Tibial nerve (tissue), 3 donors: ENCODE measurements at regions not wholly inside any gene's neighbourhood (a gene's known extent, or its start where the extent isn't known, plus 50 kb on each side); places are given as distances from the start of the nearest gene placed in this dataset.

Experiments used
- POLR2A ChIP-seq, 2 donors: fragments of 450-650 bp; IDR thresholded peaks; one replicate each; pipeline ENCODE4 v1.6.1; 2017; ENCODE audit warnings: antibody characterized with exemption in 2 of 2, mild to moderate bottlenecking in 2 of 2, moderate library complexity in 2 of 2
- TF ChIP-seq, protein P1 (sequence below), 5 experiments: fragments of 200-600 bp in 3 of 5; fragments of 450-650 bp in 2 of 5; sonication (generic) in 3 of 5; IDR thresholded peaks; one replicate each; pipeline ENCODE4 v1.5.1; 2016 to 2019; ENCODE audit warnings: antibody characterized with exemption in 5 of 5, mild to moderate bottlenecking in 3 of 5, moderate library complexity in 2 of 5

DNA sequence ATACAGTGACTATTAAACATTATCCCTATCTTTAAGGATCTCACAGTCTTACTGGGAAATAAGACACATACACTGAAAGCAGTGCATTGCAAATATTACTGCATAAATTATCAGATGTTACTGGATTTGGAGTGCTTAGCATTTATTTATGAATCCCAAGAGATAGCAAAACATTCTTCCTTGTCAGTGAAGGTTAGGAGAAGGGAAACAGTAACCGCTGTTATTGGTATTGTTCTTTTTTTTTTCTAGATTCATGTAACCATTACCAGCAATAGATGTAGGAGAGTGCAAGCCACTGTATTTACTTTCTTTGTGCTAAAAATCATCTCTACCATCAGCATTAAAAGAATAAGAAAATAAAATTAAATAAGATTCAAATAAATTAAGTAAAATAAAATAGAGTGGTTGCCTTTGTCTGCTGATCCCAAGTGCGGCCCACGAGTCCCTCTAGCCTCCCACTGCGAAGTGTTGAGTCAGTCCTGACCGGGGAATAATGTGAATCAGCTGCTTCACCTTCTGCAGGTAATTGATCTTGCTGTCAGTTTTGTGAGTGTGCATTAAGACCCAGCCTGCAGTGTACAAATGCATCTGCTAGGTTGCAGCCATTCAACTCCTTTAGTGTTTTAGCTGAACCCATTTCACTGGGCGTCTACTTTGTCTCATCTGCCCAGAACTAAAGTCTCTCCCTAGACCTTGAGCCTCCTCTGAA lies 1344.9 kb downstream of the GATA3 start:
- no peak for TF ChIP-seq POLR2A (IDR thresholded peaks at IDR 0.05)
- TF ChIP-seq, protein P1, sequence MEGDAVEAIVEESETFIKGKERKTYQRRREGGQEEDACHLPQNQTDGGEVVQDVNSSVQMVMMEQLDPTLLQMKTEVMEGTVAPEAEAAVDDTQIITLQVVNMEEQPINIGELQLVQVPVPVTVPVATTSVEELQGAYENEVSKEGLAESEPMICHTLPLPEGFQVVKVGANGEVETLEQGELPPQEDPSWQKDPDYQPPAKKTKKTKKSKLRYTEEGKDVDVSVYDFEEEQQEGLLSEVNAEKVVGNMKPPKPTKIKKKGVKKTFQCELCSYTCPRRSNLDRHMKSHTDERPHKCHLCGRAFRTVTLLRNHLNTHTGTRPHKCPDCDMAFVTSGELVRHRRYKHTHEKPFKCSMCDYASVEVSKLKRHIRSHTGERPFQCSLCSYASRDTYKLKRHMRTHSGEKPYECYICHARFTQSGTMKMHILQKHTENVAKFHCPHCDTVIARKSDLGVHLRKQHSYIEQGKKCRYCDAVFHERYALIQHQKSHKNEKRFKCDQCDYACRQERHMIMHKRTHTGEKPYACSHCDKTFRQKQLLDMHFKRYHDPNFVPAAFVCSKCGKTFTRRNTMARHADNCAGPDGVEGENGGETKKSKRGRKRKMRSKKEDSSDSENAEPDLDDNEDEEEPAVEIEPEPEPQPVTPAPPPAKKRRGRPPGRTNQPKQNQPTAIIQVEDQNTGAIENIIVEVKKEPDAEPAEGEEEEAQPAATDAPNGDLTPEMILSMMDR (IDR thresholded peaks at IDR 0.05): no peak
